ENCODE measurements at regions not wholly inside any gene's neighbourhood (a gene's known extent, or its start where the extent isn't known, plus 50 kb on each side); places are given as distances from the start of the nearest gene placed in this dataset.

DNA sequence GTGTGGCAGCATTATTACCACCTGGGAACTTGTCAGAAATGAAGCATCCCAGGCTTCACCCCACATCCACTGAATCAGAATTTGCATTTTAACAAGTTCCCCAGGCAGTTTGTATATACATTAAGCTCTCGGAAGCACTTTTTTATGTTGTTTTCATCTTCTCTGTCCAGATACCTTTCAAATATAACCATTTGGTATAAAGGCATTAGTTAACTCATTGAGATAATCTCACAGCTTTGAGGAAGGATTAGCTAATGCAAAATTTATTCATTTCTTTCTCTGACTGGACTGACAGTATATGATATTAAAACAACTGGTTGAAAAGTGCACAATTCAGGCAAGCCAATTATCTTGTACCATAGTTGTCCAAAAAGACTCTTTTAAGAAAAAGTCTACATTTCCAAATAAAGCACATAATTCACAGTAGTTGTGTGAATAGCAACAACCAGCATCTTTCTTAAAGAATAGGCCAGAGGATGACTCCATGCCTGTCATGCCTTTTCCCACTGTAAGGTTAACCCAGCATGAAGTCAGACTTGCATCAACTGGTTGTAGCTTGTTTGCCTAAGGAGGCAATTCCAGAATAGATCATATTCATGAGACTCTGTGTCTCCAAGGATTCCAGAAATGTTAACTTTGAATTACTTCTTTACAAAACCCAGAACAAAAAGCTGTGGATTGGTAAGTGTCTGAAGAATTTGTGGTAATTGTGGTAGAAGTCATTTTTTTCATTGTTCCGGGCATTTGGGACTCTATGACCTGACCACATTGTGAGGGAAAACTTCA lies 254.3 kb upstream of the SESN3 start:
- no peak for TF ChIP-seq ZC3H10 (CRISPR knock-in tag; IDR thresholded peaks at IDR 0.05)
- TF ChIP-seq RARB (CRISPR knock-in tag; IDR thresholded peaks at IDR 0.05) = no peak
- TF ChIP-seq ESRRG (CRISPR knock-in tag; IDR thresholded peaks at IDR 0.05) = no peak
- no peak for TF ChIP-seq ZNF8 (CRISPR knock-in tag; IDR thresholded peaks at IDR 0.05)

Measured in SK-N-SH treated with all-trans-retinoic acid at 6 μM for 48 hours (cell line).